ENCODE measurements at regions not wholly inside any gene's neighbourhood (a gene's known extent, or its start where the extent isn't known, plus 50 kb on each side); places are given as distances from the start of the nearest gene placed in this dataset.

GRCh38 chr18:7492385-7492784 is 74.7 kb upstream of the PTPRM start:
- no peak for DNase-seq

- DNase-seq = no peak
Observed at GRCh38 chr18:7497081-7497480, 70.0 kb upstream of the PTPRM start.

GRCh38 chr18:7511106-7511505 is 56.0 kb upstream of the PTPRM start:
- no peak for DNase-seq

GRCh38 chr18:7512348-7512747 is 54.8 kb upstream of the PTPRM start:
- DNase-seq = no peak

GRCh38 chr18:7512990-7513389 is 54.1 kb upstream of the PTPRM start:
- DNase-seq = no peak

- DNase-seq = no peak
Observed at GRCh38 chr18:7514796-7515440, 52.2 kb upstream of the PTPRM start.

GRCh38 chr18:7516266-7517117 is 50.6 kb upstream of the PTPRM start:
- no peak for DNase-seq
